Mesothelial cell of epicardium (in vitro differentiated cells): ENCODE measurements at regions not wholly inside any gene's neighbourhood (a gene's known extent, or its start where the extent isn't known, plus 50 kb on each side); places are given as distances from the start of the nearest gene placed in this dataset.
A peak's percentile ranks its signal among the peaks of the same experiment; 100 is the strongest.

Experiments
- DNase-seq, 2 experiments: peaks; one replicate each; pipeline ENCODE4 v3.0.0; 2021; ENCODE audit warnings: low spot score in 2 of 2; ENCODE audit not compliant: unreplicated experiment in 2 of 2
- H3K27ac Mint-ChIP-seq: 2 replicates; pipeline ENCODE4 v1.8.0; 2021; ENCODE audit warnings: mixed read lengths
- H3K27me3 Mint-ChIP-seq: 2 replicates; pipeline ENCODE4 v1.8.0; 2021; ENCODE audit warnings: low read depth, mixed read lengths
- H3K36me3 Mint-ChIP-seq: 2 replicates; pipeline ENCODE4 v1.8.0; 2021; ENCODE audit warnings: mixed read lengths
- H3K4me1 Mint-ChIP-seq: 2 replicates; pipeline ENCODE4 v1.8.0; 2021; ENCODE audit warnings: mixed read lengths
- H3K4me3 Mint-ChIP-seq: 2 replicates; pipeline ENCODE4 v1.8.0; 2021; ENCODE audit warnings: mild to moderate bottlenecking, moderate library complexity, mixed read lengths
- H3K9me3 Mint-ChIP-seq: 2 replicates; pipeline ENCODE4 v1.8.0; 2021; ENCODE audit warnings: mixed read lengths
- TF ChIP-seq, protein P1 (sequence below): fragments of 200-600 bp; sonication (generic); IDR thresholded peaks from one replicate; pipeline ENCODE4 v1.5.0; 2021; ENCODE audit warnings: antibody characterized with exemption; ENCODE audit not compliant: unreplicated experiment

- H3K9me3 Mint-ChIP-seq, result no peaks in the 10 kb centered on the region
- peak overlapping the region; percentile 15 for H3K27ac Mint-ChIP-seq
- H3K4me1 Mint-ChIP-seq, result peaks cover 8% of the 10 kb centered on the region
- H3K36me3 Mint-ChIP-seq, result no peaks in the 10 kb centered on the region
- H3K4me3 Mint-ChIP-seq, result no peak overlapping the region
- no peak for DNase-seq
- H3K27me3 Mint-ChIP-seq, result no peaks in the 10 kb centered on the region
- TF ChIP-seq, protein P1, sequence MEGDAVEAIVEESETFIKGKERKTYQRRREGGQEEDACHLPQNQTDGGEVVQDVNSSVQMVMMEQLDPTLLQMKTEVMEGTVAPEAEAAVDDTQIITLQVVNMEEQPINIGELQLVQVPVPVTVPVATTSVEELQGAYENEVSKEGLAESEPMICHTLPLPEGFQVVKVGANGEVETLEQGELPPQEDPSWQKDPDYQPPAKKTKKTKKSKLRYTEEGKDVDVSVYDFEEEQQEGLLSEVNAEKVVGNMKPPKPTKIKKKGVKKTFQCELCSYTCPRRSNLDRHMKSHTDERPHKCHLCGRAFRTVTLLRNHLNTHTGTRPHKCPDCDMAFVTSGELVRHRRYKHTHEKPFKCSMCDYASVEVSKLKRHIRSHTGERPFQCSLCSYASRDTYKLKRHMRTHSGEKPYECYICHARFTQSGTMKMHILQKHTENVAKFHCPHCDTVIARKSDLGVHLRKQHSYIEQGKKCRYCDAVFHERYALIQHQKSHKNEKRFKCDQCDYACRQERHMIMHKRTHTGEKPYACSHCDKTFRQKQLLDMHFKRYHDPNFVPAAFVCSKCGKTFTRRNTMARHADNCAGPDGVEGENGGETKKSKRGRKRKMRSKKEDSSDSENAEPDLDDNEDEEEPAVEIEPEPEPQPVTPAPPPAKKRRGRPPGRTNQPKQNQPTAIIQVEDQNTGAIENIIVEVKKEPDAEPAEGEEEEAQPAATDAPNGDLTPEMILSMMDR, result no peak
Measured at GRCh38 chr11:42528911-42529310, 782.9 kb upstream of the API5 start.

- H3K4me1 Mint-ChIP-seq, result no peaks in the 10 kb centered on the region
- TF ChIP-seq, protein P1, result no peak
Measured at GRCh38 chr11:42536611-42537360, 775.0 kb upstream of the API5 start.

DNA sequence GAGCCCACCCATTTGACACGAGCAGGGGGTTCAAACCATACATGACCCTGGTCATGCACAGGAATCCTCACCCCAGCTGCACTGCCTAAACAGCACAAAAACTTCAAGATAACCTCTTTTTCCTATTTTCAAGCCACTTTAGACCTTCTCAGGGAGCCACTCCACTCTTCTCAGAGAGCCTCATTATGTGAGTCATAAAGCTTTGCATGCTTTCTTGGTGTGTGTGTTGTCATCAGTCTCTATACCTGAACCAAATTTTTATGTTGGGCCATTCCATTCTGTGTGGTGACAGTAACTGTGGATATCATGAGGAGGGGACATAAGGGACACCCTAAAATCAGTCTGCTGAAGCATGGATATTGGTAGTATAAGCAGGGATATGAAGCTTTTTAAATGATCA is 769.5 kb upstream of the API5 start:
- TF ChIP-seq, protein P1, result no peak
- DNase-seq, result no peak
- Mint-ChIP-seq H3K27me3 (no peaks in the 10 kb centered on the region), H3K36me3 (no peaks in the 10 kb centered on the region), H3K4me1 (peaks cover 4% of the 10 kb centered on the region), H3K9me3 (peaks cover 8% of the 10 kb centered on the region), H3K27ac (no peak overlapping the region), H3K4me3 (no peak overlapping the region)

More at GRCh38 chr11:42536611-42537360, 775.0 kb upstream of the API5 start:
- Mint-ChIP-seq H3K36me3 (no peaks in the 10 kb centered on the region), H3K27me3 (no peaks in the 10 kb centered on the region), H3K9me3 (peaks cover 8% of the 10 kb centered on the region), H3K27ac (no peak overlapping the region), H3K4me3 (no peak overlapping the region)
- no peak for DNase-seq

GRCh38 chr11:42543844-42544419 is 767.9 kb upstream of the API5 start:
- Mint-ChIP-seq H3K4me3 (no peak overlapping the region), H3K4me1 (peaks cover 4% of the 10 kb centered on the region), H3K9me3 (peaks cover 8% of the 10 kb centered on the region), H3K36me3 (no peaks in the 10 kb centered on the region), H3K27ac (peak overlapping the region; percentile 68), H3K27me3 (no peaks in the 10 kb centered on the region)
- no peak for DNase-seq
- TF ChIP-seq, protein P1, result no peak

DNA sequence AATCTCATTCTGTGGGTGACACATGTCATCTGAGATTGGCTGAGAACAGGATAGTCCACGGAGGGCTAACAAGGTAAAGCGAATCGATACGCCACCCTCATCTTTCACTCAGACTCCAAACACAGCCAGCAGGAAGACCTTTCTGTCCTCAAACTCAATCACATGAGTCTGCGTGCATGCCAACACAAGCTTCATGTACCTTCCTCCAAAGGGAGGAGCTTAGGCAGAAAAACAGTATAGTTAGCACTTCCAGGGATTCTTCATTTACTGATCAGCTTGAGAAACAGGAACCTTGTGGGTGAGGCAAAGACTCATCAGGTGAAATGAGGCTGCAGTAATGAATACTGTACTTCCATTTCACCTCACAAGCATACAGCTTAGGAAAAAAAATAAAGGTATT is 767.1 kb upstream of the API5 start:
- TF ChIP-seq, protein P1, result no peak
- Mint-ChIP-seq H3K27ac (peak overlapping the region; percentile 56), H3K36me3 (no peaks in the 10 kb centered on the region), H3K4me1 (peaks cover 4% of the 10 kb centered on the region), H3K4me3 (no peak overlapping the region), H3K27me3 (no peaks in the 10 kb centered on the region), H3K9me3 (peaks cover 8% of the 10 kb centered on the region)
- no peak for DNase-seq
